ENCODE measurements at regions not wholly inside any gene's neighbourhood (a gene's known extent, or its start where the extent isn't known, plus 50 kb on each side); places are given as distances from the start of the nearest gene placed in this dataset.

- DNase-seq (ENCODE audit: low spot score in 2 of 2): no peak
- H3K27me3 ChIP-seq: no peaks in the 10 kb centered on the region
- no peaks in the 10 kb centered on the region for H3K36me3 ChIP-seq
- no peak for TF ChIP-seq EP300 (IDR thresholded peaks at IDR 0.05)
- TF ChIP-seq POLR2AphosphoS5 (IDR thresholded peaks at IDR 0.05): no peak
- TF ChIP-seq POLR2A (IDR thresholded peaks at IDR 0.05): no peak
- no peak for TF ChIP-seq CTCF (IDR thresholded peaks at IDR 0.05)
- H3K9me3 ChIP-seq: peaks cover 4% of the 10 kb centered on the region
- H3K4me1 ChIP-seq: no peaks in the 10 kb centered on the region
- no peak overlapping the region for H3K27ac ChIP-seq
- no peak overlapping the region for H3K4me3 ChIP-seq
These were observed 1265.4 kb upstream of the GJE1 start for GRCh38 chr6:140867336-140867735.

DNA sequence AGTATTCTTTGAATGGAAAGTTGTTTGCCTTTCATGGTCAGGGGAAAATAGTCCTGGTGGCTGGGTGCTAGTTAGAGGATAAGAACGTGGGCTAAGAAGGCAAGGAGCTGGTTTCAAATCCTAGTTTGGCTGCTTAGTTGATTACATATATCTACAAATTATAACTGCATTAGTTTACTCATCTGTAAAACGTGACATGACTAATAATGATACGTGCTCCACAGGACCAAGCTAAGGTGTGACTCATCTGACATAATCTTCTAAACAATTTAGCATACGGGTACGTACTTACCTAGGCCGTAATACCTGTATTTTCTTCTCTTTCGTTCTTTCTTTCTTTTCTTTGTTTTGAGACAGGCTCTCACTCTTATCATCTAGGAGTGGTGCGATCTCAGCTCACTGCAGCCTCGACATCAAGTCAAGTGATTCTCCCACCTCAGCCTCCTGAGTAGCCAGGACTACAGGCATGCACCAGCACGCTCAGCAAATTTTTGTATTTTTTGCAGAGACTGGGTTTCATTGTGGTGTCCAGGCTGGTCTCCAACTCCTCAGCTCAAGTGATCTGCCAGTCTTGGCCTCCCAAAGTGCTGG, 1274.2 kb upstream of the GJE1 start:
- Histone ChIP-seq H3K27me3 (no peaks in the 10 kb centered on the region), H3K4me1 (peaks cover 16% of the 10 kb centered on the region), H3K4me3 (no peak overlapping the region), H3K9me3 (no peaks in the 10 kb centered on the region), H3K36me3 (no peaks in the 10 kb centered on the region), H3K27ac (peak overlapping the region; percentile 70)
- DNase-seq (ENCODE audit: low spot score in 2 of 2): no peak
- no peak for TF ChIP-seq POLR2A (IDR thresholded peaks at IDR 0.05)
- TF ChIP-seq CTCF (IDR thresholded peaks at IDR 0.05): no peak
- no peak for TF ChIP-seq POLR2AphosphoS5 (IDR thresholded peaks at IDR 0.05)
- no peak for TF ChIP-seq EP300 (IDR thresholded peaks at IDR 0.05)
- WGBS: 67% methylated on average over 10 of the region's 10 CpGs

DNA sequence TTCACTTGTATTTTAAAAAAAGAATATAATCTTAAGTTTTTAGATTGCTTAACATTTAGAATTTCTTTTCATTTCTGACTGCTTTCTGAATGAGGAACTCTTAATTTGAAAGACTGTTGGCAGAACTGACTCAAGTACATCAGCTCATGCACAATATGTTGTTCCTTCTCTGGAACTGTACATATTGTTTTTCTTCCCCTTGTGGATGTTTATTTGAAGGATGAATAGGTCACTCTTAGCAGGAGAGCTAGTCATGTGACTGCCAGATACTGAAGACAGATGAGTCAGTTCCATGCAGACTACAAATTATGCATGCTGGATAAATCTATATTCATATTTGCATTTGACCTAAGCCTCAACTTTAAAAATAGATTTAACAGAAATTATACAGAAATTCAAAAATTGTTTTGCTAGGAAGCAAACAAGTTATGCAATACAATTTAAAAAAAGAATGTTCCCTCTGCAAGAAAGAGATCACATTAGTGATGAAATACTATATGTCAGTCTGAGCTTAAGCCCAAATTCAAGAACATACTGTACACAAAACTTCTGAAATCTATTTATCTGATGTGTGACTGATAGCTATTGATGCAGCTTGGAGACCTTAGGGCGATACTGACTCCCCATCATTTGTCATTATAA, 1274.9 kb upstream of the GJE1 start:
- peaks cover 16% of the 10 kb centered on the region for H3K4me1 ChIP-seq
- no peaks in the 10 kb centered on the region for H3K36me3 ChIP-seq
- 73% methylated on average over 1 of the region's 1 CpG for WGBS
- no peak for DNase-seq (ENCODE audit: low spot score in 2 of 2)
- no peaks in the 10 kb centered on the region for H3K9me3 ChIP-seq
- H3K27me3 ChIP-seq: no peaks in the 10 kb centered on the region
- H3K4me3 ChIP-seq: no peak overlapping the region
- TF ChIP-seq POLR2A (IDR thresholded peaks at IDR 0.05) (no peak), POLR2AphosphoS5 (IDR thresholded peaks at IDR 0.05) (peak in 1 of 3 donors; percentile 12)
- H3K27ac ChIP-seq: peak overlapping the region; percentile 70

- Histone ChIP-seq H3K27me3 (no peaks in the 10 kb centered on the region), H3K9me3 (no peaks in the 10 kb centered on the region), H3K4me1 (peaks cover 16% of the 10 kb centered on the region), H3K36me3 (no peaks in the 10 kb centered on the region), H3K27ac (no peak overlapping the region), H3K4me3 (no peak overlapping the region)
- DNase-seq (ENCODE audit: low spot score in 2 of 2): no peak
- TF ChIP-seq POLR2A (IDR thresholded peaks at IDR 0.05): no peak
- no peak for TF ChIP-seq CTCF (IDR thresholded peaks at IDR 0.05)
- TF ChIP-seq EP300 (IDR thresholded peaks at IDR 0.05): no peak
- no peak for TF ChIP-seq POLR2AphosphoS5 (IDR thresholded peaks at IDR 0.05)
These were observed 1277.2 kb upstream of the GJE1 start for GRCh38 chr6:140855520-140855919.

- H3K27ac ChIP-seq: no peak overlapping the region
- H3K4me3 ChIP-seq: no peak overlapping the region
- no peaks in the 10 kb centered on the region for H3K9me3 ChIP-seq
- H3K4me1 ChIP-seq: peaks cover 16% of the 10 kb centered on the region
- no peaks in the 10 kb centered on the region for H3K27me3 ChIP-seq
- WGBS: 55% methylated on average over 1 of the region's 1 CpG
- H3K36me3 ChIP-seq: no peaks in the 10 kb centered on the region
- TF ChIP-seq POLR2A (IDR thresholded peaks at IDR 0.05) (no peak), EP300 (IDR thresholded peaks at IDR 0.05) (no peak), CTCF (IDR thresholded peaks at IDR 0.05) (no peak), POLR2AphosphoS5 (IDR thresholded peaks at IDR 0.05) (no peak)
- no peak for DNase-seq (ENCODE audit: low spot score in 2 of 2)
These were observed 1278.4 kb upstream of the GJE1 start for GRCh38 chr6:140854318-140854717.
